SKM-1 (cell line): ENCODE measurements at regions not wholly inside any gene's neighbourhood (a gene's known extent, or its start where the extent isn't known, plus 50 kb on each side); places are given as distances from the start of the nearest gene placed in this dataset.

Experiments
- DNase-seq: peaks from one replicate; lab custom pipeline; 2025; ENCODE audit not compliant: unreplicated experiment; lab: John Stamatoyannopoulos, UW

GRCh38 chr2:234771176-234771575 is 180.6 kb upstream of the SH3BP4 start:
- DNase-seq = no peak

- DNase-seq = no peak
Observed at GRCh38 chr2:234770715-234771141, 181.1 kb upstream of the SH3BP4 start.

GRCh38 chr2:234770031-234770506 is 181.7 kb upstream of the SH3BP4 start:
- DNase-seq = no peak

- DNase-seq = no peak
Observed at GRCh38 chr2:234768608-234769196, 183.1 kb upstream of the SH3BP4 start.

- no peak for DNase-seq
Observed at GRCh38 chr2:234765279-234765678, 186.5 kb upstream of the SH3BP4 start.

GRCh38 chr2:234764372-234764771 is 187.4 kb upstream of the SH3BP4 start:
- DNase-seq = no peak

GRCh38 chr2:234763002-234763873 is 188.6 kb upstream of the SH3BP4 start:
- DNase-seq = no peak

GRCh38 chr2:234761910-234762309 is 189.9 kb upstream of the SH3BP4 start:
- DNase-seq = no peak

GRCh38 chr2:234754126-234754525 is 197.7 kb upstream of the SH3BP4 start:
- DNase-seq = no peak

GRCh38 chr2:234753701-234754100 is 198.1 kb upstream of the SH3BP4 start:
- DNase-seq = no peak

GRCh38 chr2:234752966-234753365 is 198.9 kb upstream of the SH3BP4 start:
- DNase-seq = no peak

GRCh38 chr2:234751275-234751973 is 200.4 kb upstream of the SH3BP4 start:
- no peak for DNase-seq

- DNase-seq = no peak
Observed at GRCh38 chr2:234747833-234748559, 203.8 kb upstream of the SH3BP4 start.

GRCh38 chr2:234747032-234747431 is 204.8 kb upstream of the SH3BP4 start:
- no peak for DNase-seq

- DNase-seq = no peak
Observed at GRCh38 chr2:234745347-234745746, 206.5 kb upstream of the SH3BP4 start.

GRCh38 chr2:234741976-234742375 is 209.8 kb upstream of the SH3BP4 start:
- no peak for DNase-seq

GRCh38 chr2:234739061-234739460 is 212.8 kb upstream of the SH3BP4 start:
- DNase-seq = no peak

- no peak for DNase-seq
Observed at GRCh38 chr2:234735829-234736228, 216.0 kb upstream of the SH3BP4 start.

- DNase-seq = no peak
Observed at GRCh38 chr2:234733795-234734600, 217.8 kb upstream of the SH3BP4 start.

- DNase-seq = no peak
Observed at GRCh38 chr2:234733093-234733489, 218.7 kb upstream of the SH3BP4 start.
